ENCODE measurements at regions not wholly inside any gene's neighbourhood (a gene's known extent, or its start where the extent isn't known, plus 50 kb on each side); places are given as distances from the start of the nearest gene placed in this dataset.
"Not testable (repeated sequence)": the region's sequence is repeated elsewhere in the genome, so short reads cannot be mapped to it uniquely, and the experiment has no call there.

DNA sequence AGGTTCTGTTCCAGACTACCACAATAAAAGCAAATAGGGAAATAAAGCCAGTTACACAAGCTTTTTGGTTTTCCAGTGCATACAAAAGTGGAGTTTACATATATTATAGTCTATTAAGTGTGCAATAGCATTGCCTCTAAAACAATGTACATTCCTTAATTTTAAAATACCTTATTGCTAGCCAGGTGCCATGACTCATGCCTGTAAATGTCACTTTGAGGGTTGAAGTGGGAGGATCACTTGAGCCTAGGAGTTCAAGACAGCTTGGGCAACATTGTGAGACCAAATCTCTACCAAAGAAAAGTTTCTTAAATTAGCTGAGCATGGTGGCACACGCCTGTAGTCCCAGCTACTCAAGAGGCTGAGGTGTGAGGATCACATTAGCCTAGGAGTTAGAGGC, 52.9 kb upstream of the IMP4 start:
- CTCF ChIA-PET, result no interaction called here
- no peak for DNase-seq
- Mint-ChIP-seq H3K9me3 (no peaks in the 10 kb centered on the region), H3K27me3 (peaks cover 25% of the 10 kb centered on the region), H3K4me3 (no peak overlapping the region), H3K4me1 (no peaks in the 10 kb centered on the region), H3K36me3 (ENCODE audit: low read depth) (no peaks in the 10 kb centered on the region), H3K27ac (no peak overlapping the region)
- POLR2A ChIA-PET, result no interaction called here

DNA sequence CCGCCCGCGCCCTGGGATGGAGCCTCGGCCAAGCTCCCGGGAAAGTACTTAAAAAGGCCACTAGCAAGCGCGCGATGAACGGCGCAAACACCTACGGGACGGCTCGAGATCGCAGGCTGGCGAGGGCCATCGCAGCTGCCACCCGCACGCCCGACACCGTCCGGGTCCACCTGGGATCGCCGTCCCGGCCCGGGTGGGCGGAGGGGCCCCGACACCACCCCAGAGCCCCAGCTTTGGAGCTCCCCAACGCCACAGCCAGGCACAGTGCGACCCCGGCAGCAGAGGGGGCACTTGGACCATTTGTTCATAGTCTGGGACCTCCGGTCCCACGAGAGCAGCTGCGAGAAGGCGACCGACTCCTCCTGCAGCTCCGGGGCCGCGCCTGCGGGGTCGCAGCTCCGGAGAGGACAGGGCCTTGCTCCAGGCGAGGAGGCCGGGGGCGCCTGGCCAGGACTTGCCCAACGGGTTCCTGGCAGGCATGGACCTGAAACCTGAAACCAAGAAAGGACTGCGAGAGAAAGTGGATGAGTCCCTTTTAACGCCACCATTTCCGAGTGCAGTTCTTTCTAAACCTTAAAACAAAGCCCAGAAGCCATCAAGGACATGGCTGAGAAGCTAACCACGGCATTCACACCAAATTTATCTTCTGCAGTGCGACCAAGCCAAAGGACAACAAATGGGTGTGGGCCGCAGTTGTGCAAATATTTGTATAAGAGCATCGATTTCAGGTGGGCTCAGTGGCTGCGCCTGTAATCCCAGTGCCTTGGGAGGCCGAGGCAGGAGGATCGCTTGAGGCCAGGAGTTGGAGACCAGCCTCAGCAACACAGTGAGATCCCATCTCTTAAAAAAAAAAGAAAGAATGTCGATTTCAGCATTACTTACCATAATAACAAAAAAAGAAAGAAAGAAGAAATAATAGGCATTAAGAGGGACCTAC, 54.0 kb upstream of the IMP4 start:
- ChIA-PET POLR2A (no interaction called here), CTCF (no interaction called here)
- H3K36me3 Mint-ChIP-seq (ENCODE audit: low read depth), result no peaks in the 10 kb centered on the region
- peaks cover 15% of the 10 kb centered on the region for H3K27me3 Mint-ChIP-seq
- no peak for DNase-seq
- H3K4me3 Mint-ChIP-seq, result no peak overlapping the region
- no peaks in the 10 kb centered on the region for H3K9me3 Mint-ChIP-seq
- H3K4me1 Mint-ChIP-seq, result no peaks in the 10 kb centered on the region
- H3K27ac Mint-ChIP-seq, result no peak overlapping the region

DNA sequence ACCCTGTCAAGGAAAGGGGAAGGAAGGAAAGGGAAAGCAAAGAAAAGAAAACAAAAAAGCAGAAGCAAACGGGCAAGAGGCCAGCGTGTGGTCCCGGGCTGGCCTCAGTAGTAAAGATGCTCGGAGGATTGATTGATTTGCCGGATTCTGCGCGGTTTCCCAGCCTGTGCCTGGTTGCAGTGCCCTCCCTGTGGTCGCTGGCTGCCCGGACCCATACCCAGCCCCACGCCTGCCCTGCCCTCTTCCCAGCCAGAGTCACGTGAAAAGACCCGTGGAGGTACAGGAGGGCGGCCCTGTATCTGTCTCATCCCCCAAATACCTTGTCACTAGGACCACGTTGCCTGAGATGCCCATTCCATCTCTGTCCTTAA, 55.1 kb upstream of the IMP4 start:
- no peak overlapping the region for H3K27ac Mint-ChIP-seq
- H3K9me3 Mint-ChIP-seq, result no peaks in the 10 kb centered on the region
- ChIA-PET CTCF (no interaction called here), POLR2A (no interaction called here)
- no peaks in the 10 kb centered on the region for H3K4me1 Mint-ChIP-seq
- H3K4me3 Mint-ChIP-seq, result no peak overlapping the region
- H3K36me3 Mint-ChIP-seq (ENCODE audit: low read depth), result no peaks in the 10 kb centered on the region
- no peak for DNase-seq
- peaks cover 8% of the 10 kb centered on the region for H3K27me3 Mint-ChIP-seq

DNA sequence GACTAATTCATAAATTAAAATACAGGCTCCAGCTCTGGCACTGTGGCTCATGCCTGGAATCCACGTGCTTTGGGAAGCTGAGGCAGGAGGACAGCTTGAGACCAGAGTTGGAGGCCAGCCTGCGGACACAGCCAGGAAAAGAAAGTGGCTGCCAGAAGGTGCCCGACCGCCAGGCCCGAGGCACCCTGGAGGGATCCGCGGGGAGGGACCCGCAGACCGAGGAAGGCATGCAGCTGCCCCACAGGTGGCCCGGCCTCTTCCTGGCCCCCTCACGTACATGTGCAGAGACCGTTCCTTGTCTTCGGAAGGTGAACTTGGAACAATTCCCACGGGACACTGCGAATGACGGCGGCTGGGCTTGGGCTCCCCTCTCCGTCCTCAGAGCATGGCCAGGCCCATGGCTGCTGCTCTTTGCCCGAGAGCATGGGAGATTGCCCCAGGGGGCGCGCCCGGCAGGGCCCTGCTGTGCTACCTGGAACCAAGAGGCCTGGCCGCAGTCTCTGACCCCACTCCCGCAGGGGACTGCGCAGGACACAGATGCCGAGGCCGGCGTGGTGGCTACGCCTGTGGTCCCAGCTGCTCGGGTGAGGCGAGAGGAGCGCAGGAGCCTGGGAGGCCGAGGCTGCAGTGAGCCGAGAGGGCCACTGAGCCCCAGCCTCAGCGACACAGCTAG, 55.6 kb upstream of the IMP4 start:
- H3K4me3 Mint-ChIP-seq, result no peak overlapping the region
- H3K4me1 Mint-ChIP-seq, result no peaks in the 10 kb centered on the region
- H3K36me3 Mint-ChIP-seq (ENCODE audit: low read depth), result no peaks in the 10 kb centered on the region
- no peak for DNase-seq
- CTCF ChIA-PET, result no interaction called here
- POLR2A ChIA-PET, result no interaction called here
- peaks cover 5% of the 10 kb centered on the region for H3K27me3 Mint-ChIP-seq
- no peak overlapping the region for H3K27ac Mint-ChIP-seq
- H3K9me3 Mint-ChIP-seq, result no peaks in the 10 kb centered on the region

DNA sequence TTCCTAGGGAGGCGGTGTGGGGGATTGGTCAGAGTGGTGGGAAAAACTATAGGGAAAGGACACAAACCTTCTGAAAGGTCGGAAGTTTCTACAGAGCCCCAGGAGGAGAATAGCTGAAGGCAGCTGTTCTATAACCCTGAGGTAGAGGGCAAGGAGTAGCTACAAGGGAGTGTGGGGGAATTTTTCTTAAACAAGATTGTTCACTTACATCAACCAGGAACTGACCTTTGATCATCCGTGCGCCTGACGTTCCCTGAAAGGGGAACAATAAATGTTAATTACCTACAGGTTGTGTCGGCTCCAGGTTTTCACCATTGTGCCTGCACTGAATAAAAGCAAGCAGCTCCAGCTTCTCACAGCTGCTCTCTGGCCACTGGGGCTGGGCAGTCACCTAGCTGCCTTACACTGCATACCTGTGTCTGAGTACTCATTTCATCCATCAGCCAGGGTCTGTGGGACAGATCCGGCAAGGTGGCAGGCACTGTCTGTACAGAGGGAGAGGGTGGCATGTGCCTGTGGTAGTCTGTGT, 59.3 kb upstream of the IMP4 start:
- H3K4me3 Mint-ChIP-seq; DNase-seq; CTCF ChIA-PET; H3K36me3 Mint-ChIP-seq (ENCODE audit: low read depth); POLR2A ChIA-PET; H3K4me1 Mint-ChIP-seq; H3K9me3 Mint-ChIP-seq; H3K27ac Mint-ChIP-seq; H3K27me3 Mint-ChIP-seq: not testable (repeated sequence)

DNA sequence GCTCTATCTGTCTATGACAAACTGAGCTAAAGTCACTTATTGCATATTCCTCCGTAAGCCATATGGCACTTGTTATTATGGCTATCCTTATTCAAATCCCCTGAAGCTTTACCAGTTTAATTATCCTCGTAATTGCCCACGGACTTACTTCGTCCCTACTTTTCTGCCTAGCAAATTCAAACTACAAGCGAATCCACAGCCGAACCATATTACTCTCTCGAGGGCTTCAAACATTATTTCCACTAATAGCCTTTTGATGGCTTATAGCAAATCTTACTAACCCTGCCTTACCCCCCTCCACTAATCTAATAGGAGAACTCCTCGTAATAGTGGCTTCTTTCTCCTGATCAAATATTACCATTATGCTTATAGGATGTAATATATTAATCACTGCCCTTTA, 63.1 kb upstream of the IMP4 start:
- H3K9me3 Mint-ChIP-seq; H3K4me3 Mint-ChIP-seq; POLR2A ChIA-PET; H3K4me1 Mint-ChIP-seq; CTCF ChIA-PET; DNase-seq; H3K27me3 Mint-ChIP-seq; H3K27ac Mint-ChIP-seq; H3K36me3 Mint-ChIP-seq (ENCODE audit: low read depth): not testable (repeated sequence)

DNA sequence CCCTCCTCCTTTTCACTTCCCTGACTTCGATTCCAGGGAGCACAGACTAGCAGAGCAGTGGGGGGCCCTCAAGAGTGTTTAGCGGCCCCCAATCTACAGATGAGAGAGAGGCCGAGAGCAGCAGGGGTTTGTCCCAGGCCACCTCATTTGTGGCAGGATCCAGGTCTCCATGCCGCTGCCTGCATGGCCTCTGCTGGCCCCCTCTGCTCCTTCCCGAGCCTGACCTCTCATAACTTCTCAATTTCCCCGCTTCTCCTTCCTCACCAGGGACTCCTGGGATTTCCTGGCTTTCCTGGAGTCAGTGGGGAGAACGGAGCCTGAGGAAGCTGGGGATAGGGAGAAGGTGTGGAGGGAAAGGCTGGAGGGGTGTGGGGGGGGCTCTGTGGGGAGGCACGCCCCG, 70.1 kb upstream of the TUBA3E start:
- H3K27ac Mint-ChIP-seq; POLR2A ChIA-PET; H3K27me3 Mint-ChIP-seq; H3K4me1 Mint-ChIP-seq; H3K4me3 Mint-ChIP-seq; H3K9me3 Mint-ChIP-seq; DNase-seq; CTCF ChIA-PET; H3K36me3 Mint-ChIP-seq (ENCODE audit: low read depth): not testable (repeated sequence)

DNA sequence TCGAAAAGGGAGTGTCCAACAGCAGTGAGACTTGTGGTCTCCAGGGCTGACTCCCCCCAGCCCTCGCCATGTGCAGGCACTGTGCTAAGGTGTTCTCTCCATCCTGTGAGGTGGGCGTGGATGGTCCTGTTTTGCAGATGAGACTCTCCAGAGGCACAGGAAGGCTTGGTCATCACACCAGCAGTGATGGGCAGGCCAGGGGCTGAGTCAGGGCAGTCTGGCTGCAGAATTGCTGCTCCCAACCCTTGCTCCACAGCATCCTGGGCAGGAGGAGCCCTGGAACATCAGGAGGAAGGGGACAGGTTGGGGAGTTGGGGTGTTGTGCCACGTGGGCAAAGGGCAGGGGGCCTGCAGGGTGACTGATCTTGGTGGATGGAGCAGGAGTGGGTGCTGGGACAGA, 69.3 kb upstream of the TUBA3E start:
- H3K4me1 Mint-ChIP-seq; H3K4me3 Mint-ChIP-seq; POLR2A ChIA-PET; H3K27me3 Mint-ChIP-seq; H3K9me3 Mint-ChIP-seq; H3K27ac Mint-ChIP-seq; CTCF ChIA-PET; H3K36me3 Mint-ChIP-seq (ENCODE audit: low read depth); DNase-seq: not testable (repeated sequence)

DNA sequence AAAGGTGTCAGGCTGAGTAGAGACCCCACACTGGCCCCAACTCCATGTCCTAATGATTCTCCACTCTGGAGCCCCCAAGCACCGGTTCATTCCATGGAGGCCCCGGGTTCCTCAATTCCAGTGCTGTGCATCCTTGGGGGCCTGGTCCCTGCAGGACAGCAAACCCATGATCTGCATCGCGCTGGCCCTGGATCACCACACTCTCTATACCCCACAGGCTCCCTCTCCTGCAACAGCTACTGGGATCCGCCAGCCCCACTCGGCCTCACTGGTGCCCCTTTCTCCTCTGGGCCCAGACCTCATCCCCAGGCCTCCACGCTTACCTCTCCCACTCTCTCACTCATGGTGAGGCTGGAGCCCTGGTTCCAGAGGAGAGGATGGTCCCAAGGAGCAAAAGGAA, 68.6 kb upstream of the TUBA3E start:
- DNase-seq; H3K27ac Mint-ChIP-seq; H3K9me3 Mint-ChIP-seq; H3K36me3 Mint-ChIP-seq (ENCODE audit: low read depth); CTCF ChIA-PET; H3K4me3 Mint-ChIP-seq; H3K4me1 Mint-ChIP-seq; H3K27me3 Mint-ChIP-seq; POLR2A ChIA-PET: not testable (repeated sequence)

DNA sequence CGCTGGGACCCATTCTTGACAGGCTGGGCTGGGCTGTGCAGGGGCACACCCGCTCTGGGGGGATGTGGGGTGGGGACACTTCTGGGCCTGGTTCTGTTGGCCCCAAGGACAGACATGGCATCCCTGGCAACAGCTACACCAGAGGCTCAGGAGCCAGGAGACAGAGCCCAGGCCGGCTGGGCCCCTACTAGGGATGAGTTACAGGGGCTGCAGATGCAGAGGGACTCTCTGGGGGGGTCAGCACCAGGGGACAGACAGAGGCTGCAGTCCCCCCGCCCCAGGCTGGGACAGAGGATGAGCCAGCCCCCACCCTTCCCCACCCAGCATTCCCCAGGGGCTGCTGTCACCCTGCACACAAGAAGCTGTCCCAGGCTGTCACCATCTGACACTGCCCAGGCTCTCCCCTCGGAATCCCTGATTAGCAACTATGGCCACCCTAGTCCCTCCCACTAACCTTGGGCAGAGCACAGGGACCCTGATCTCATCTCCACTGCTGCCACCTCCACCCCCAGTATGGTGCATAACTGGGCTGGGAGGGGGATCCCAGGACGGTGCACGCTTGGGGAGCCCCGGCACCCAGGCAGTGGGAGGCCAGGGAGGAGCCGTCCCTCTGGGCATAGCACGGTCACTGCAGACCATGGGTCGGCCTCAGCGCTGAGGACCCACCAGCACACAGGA, 67.5 kb upstream of the TUBA3E start:
- H3K27me3 Mint-ChIP-seq; H3K27ac Mint-ChIP-seq; H3K36me3 Mint-ChIP-seq (ENCODE audit: low read depth); CTCF ChIA-PET; DNase-seq; POLR2A ChIA-PET; H3K4me3 Mint-ChIP-seq; H3K4me1 Mint-ChIP-seq; H3K9me3 Mint-ChIP-seq: not testable (repeated sequence)

DNA sequence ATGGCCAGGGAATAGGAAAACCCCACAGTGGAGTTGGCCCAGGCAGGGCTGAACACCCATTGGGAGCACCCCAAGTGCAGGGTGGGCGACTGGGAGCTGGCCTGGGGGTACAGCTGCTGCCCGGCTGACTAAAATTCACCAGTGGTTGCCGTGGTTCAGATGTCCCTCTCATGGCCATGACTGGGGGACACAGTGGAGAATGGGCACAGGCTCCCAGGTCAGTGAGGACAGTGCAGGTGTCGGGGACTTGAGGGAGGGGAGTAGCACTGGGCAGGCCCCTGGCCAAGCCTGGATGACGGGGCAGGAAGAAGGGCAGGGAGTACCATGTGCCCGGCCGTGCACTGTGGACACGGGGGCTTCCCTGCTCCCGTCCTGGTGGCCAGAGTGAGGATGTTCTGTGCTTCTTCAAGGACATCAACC, 66.7 kb upstream of the TUBA3E start:
- H3K27me3 Mint-ChIP-seq; POLR2A ChIA-PET; H3K4me3 Mint-ChIP-seq; H3K4me1 Mint-ChIP-seq; H3K27ac Mint-ChIP-seq; DNase-seq; CTCF ChIA-PET; H3K9me3 Mint-ChIP-seq; H3K36me3 Mint-ChIP-seq (ENCODE audit: low read depth): not testable (repeated sequence)

DNA sequence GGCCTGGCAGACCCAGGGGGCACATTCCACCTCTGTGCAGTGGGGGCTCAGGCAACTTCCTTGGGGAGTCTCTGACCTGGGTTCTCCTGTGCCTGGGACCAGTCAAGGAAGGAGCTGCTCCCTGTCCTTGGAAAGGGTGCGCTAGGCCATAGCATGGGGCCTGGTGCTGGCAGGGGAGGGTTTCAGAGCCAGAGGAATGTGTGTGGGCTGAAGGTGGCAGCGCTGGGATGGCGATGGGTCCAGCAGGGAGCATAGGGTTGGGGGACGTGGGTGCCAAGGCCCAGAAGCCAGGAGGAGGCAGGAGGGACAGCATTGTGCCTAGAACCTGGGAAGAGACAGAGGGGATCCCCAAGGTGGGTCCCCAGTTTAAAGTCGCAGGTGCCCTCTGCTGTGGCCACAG, 66.3 kb upstream of the TUBA3E start:
- DNase-seq, result no peak
- Mint-ChIP-seq H3K4me3 (no peak overlapping the region), H3K27me3 (peaks cover 7% of the 10 kb centered on the region), H3K9me3 (no peaks in the 10 kb centered on the region), H3K4me1 (no peaks in the 10 kb centered on the region), H3K36me3 (ENCODE audit: low read depth) (no peaks in the 10 kb centered on the region), H3K27ac (no peak overlapping the region)
- CTCF ChIA-PET, result no interaction called here
- POLR2A ChIA-PET, result no interaction called here

DNA sequence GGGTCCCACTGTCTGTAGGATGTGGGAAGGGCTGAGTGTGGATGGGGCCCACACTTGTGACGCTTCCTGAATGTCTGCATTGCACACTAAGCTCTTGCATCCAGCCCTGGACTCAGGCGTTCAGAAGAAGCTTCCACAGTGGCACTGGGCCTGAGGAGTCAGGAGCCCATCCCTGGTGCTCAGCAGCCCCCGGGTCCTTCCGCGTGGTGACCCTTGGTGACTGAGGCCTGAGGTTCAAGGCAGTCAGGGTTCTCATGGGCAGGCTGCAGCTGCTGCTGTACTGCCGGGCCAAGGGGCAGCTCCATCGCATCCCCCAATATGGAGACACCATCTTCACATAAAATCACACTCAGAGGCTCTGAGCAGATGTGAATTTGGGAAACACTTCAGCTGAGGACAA, 65.8 kb upstream of the TUBA3E start:
- Mint-ChIP-seq H3K36me3 (ENCODE audit: low read depth) (no peaks in the 10 kb centered on the region), H3K4me3 (no peak overlapping the region), H3K27ac (no peak overlapping the region), H3K9me3 (no peaks in the 10 kb centered on the region), H3K4me1 (no peaks in the 10 kb centered on the region), H3K27me3 (peaks cover 8% of the 10 kb centered on the region)
- CTCF ChIA-PET, result no interaction called here
- no peak for DNase-seq
- POLR2A ChIA-PET, result no interaction called here

DNA sequence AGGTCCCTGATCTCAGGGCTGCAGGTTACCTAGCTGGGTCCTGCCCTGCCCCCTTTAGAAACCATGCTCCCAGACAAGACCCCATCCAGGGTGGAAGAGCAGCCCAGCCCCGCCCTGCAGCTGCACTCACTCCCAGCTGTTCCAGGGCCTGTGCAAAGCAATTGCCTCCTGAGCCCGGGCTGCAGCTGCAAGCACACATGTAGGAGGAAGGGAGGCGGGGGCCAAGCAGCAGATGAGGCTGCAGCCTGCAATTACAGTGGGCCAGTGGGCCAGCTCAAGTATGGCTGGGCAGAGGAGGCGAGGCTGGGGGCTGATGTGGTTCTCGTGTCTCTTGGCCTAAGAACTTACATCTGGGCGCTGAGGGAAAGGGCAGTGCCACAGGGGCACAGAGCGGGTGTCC, 65.4 kb upstream of the TUBA3E start:
- no peak for DNase-seq
- H3K4me3 Mint-ChIP-seq, result no peak overlapping the region
- ChIA-PET CTCF (no interaction called here), POLR2A (no interaction called here)
- H3K36me3 Mint-ChIP-seq (ENCODE audit: low read depth), result no peaks in the 10 kb centered on the region
- H3K27ac Mint-ChIP-seq, result no peak overlapping the region
- H3K27me3 Mint-ChIP-seq, result peaks cover 13% of the 10 kb centered on the region
- no peaks in the 10 kb centered on the region for H3K4me1 Mint-ChIP-seq
- no peaks in the 10 kb centered on the region for H3K9me3 Mint-ChIP-seq
